OCI-LY3 (cell line): ENCODE measurements at regions not wholly inside any gene's neighbourhood (a gene's known extent, or its start where the extent isn't known, plus 50 kb on each side); places are given as distances from the start of the nearest gene placed in this dataset.

Source experiments
- H2AFZ ChIP-seq: fragments of 200-600, 300-600 bp; shearing (Covaris generic); 2 replicates; pipeline ENCODE4 v1.6.0; 2014; ENCODE audit warnings: antibody characterized with exemption, low read depth, low read length
- H3K27ac ChIP-seq: fragments of 200-600, 300-600 bp; sonication (generic); 2 replicates; pipeline ENCODE4 v1.5.1; 2014; ENCODE audit warnings: mild to moderate bottlenecking, low read length, moderate library complexity, mixed read lengths
- H3K27me3 ChIP-seq: fragments of 200-600, 300-600 bp; sonication (generic); 2 replicates; pipeline ENCODE4 v1.6.1; 2014; ENCODE audit warnings: low read depth, low read length, mixed read lengths
- H3K36me3 ChIP-seq: fragments of 200-600, 300-600 bp; sonication (generic); replicated peaks from 2 replicates; pipeline ENCODE3; 2014; ENCODE audit warnings: low read depth, low read length, mixed read lengths
- H3K4me1 ChIP-seq: fragments of 300-600, 200-600 bp; sonication (generic); 2 replicates; pipeline ENCODE4 v1.6.1; 2014; ENCODE audit warnings: low read length, mixed read lengths
- H3K4me2 ChIP-seq: fragments of 200-600, 300-600 bp; sonication (generic); 2 replicates; pipeline ENCODE4 v1.6.1; 2014; ENCODE audit warnings: low read length, mixed read lengths
- H3K4me3 ChIP-seq: fragments of 300-600, 200-600 bp; sonication (generic); 2 replicates; pipeline ENCODE4 v1.5.1; 2014; ENCODE audit warnings: antibody characterized with exemption, mild to moderate bottlenecking, low read length, moderate library complexity
- H3K79me2 ChIP-seq: fragments of 300-600, 200-600 bp; shearing (Covaris generic); 2 replicates; pipeline ENCODE4 v1.6.1; 2014; ENCODE audit warnings: mild to moderate bottlenecking, low read length, mixed read lengths
- H3K9ac ChIP-seq: fragments of 300-600, 200-600 bp; shearing (Covaris generic); 2 replicates; pipeline ENCODE4 v1.6.0; 2014; ENCODE audit warnings: mild to moderate bottlenecking, low read length, moderate library complexity
- H3K9me3 ChIP-seq: fragments of 200-600, 300-600 bp; shearing (Covaris generic); 2 replicates; pipeline ENCODE4 v1.6.1; 2014; ENCODE audit warnings: low read length, mixed read lengths; ENCODE audit not compliant: insufficient read depth
- H4K20me1 ChIP-seq: fragments of 200-600, 300-600 bp; sonication (generic); 2 replicates; pipeline ENCODE4 v1.6.1; 2016; ENCODE audit warnings: low read length, mixed read lengths; ENCODE audit not compliant: insufficient read depth
- EZH2phosphoT487 ChIP-seq: fragments of 200-600 bp; shearing (Covaris generic); IDR thresholded peaks from 2 replicates; pipeline ENCODE4 v1.6.1; 2018; ENCODE audit warnings: antibody characterized with exemption, mixed run types, low read depth
- TF ChIP-seq, protein P1 (sequence below): fragments of 200-600, 300-600 bp; sonication (generic); IDR thresholded peaks from 2 replicates; pipeline ENCODE4 v1.5.1; 2014; ENCODE audit warnings: antibody characterized with exemption, low read length, low read depth

GRCh38 chr4:27145597-27145996 is 285.0 kb downstream of the STIM2 start:
- Histone ChIP-seq H3K79me2 (no peaks in the 10 kb centered on the region), H4K20me1 (no peaks in the 10 kb centered on the region), H3K36me3 (no peaks in the 10 kb centered on the region), H3K9ac (no peak overlapping the region), H3K27me3 (no peaks in the 10 kb centered on the region), H3K4me3 (no peak overlapping the region), H3K4me2 (no peak overlapping the region), H3K27ac (no peak overlapping the region), H3K9me3 (no peaks in the 10 kb centered on the region), H2AFZ (no peak overlapping the region), H3K4me1 (no peaks in the 10 kb centered on the region)
- TF ChIP-seq, protein P1, sequence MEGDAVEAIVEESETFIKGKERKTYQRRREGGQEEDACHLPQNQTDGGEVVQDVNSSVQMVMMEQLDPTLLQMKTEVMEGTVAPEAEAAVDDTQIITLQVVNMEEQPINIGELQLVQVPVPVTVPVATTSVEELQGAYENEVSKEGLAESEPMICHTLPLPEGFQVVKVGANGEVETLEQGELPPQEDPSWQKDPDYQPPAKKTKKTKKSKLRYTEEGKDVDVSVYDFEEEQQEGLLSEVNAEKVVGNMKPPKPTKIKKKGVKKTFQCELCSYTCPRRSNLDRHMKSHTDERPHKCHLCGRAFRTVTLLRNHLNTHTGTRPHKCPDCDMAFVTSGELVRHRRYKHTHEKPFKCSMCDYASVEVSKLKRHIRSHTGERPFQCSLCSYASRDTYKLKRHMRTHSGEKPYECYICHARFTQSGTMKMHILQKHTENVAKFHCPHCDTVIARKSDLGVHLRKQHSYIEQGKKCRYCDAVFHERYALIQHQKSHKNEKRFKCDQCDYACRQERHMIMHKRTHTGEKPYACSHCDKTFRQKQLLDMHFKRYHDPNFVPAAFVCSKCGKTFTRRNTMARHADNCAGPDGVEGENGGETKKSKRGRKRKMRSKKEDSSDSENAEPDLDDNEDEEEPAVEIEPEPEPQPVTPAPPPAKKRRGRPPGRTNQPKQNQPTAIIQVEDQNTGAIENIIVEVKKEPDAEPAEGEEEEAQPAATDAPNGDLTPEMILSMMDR = no peak
- TF ChIP-seq EZH2phosphoT487 = no peak

- TF ChIP-seq EZH2phosphoT487 = no peak
- TF ChIP-seq, protein P1 = no peak
- Histone ChIP-seq H3K4me3 (no peak overlapping the region), H3K9ac (no peak overlapping the region), H3K36me3 (no peaks in the 10 kb centered on the region), H3K4me2 (no peak overlapping the region), H4K20me1 (no peaks in the 10 kb centered on the region), H3K9me3 (no peaks in the 10 kb centered on the region), H3K79me2 (no peaks in the 10 kb centered on the region), H2AFZ (no peak overlapping the region), H3K27me3 (no peaks in the 10 kb centered on the region), H3K4me1 (no peaks in the 10 kb centered on the region), H3K27ac (no peak overlapping the region)
Observed at GRCh38 chr4:27148211-27148895, 287.7 kb downstream of the STIM2 start.

GRCh38 chr4:27149541-27150212 is 289.0 kb downstream of the STIM2 start:
- Histone ChIP-seq H3K4me2 (no peak overlapping the region), H3K27ac (no peak overlapping the region), H3K4me3 (no peak overlapping the region), H3K9ac (no peak overlapping the region), H3K27me3 (no peaks in the 10 kb centered on the region), H3K9me3 (no peaks in the 10 kb centered on the region), H3K36me3 (no peaks in the 10 kb centered on the region), H3K79me2 (no peaks in the 10 kb centered on the region), H3K4me1 (no peaks in the 10 kb centered on the region), H4K20me1 (no peaks in the 10 kb centered on the region), H2AFZ (no peak overlapping the region)
- TF ChIP-seq, protein P1 = no peak
- no peak for TF ChIP-seq EZH2phosphoT487

DNA sequence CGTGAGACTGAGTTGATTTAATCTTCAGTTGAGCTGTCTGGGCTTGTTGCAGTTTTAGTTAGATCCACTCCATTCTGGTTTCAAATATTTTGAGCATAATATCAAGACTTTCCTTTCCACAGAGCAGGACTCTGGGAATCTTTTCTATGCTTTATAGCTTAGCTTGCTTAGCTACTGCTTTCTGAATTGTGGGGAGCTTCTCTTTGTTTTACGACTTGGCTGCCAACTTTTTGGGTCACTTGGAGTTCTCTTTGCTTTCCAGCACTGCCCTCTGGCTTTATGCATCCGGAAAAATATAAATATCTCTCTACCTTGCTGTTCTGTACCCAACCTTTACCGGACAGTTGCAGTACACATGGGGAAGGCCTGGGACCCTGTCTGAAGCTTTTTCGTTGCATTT is 292.1 kb downstream of the STIM2 start:
- no peak overlapping the region for H3K4me2 ChIP-seq
- H3K79me2 ChIP-seq = no peaks in the 10 kb centered on the region
- H2AFZ ChIP-seq = no peak overlapping the region
- no peaks in the 10 kb centered on the region for H4K20me1 ChIP-seq
- no peak for TF ChIP-seq EZH2phosphoT487
- TF ChIP-seq, protein P1 = no peak
- H3K27me3 ChIP-seq = no peaks in the 10 kb centered on the region
- H3K27ac ChIP-seq = no peak overlapping the region
- H3K4me1 ChIP-seq = peaks cover 3% of the 10 kb centered on the region; the same call in 1 of the 2 replicates
- H3K4me3 ChIP-seq = no peak overlapping the region
- no peaks in the 10 kb centered on the region for H3K36me3 ChIP-seq
- H3K9ac ChIP-seq = no peak overlapping the region
- H3K9me3 ChIP-seq = no peaks in the 10 kb centered on the region
